Naive B cell (primary cell): ENCODE measurements at regions not wholly inside any gene's neighbourhood (a gene's known extent, or its start where the extent isn't known, plus 50 kb on each side); places are given as distances from the start of the nearest gene placed in this dataset.

ENCODE experiments used
- ATAC-seq, 2 donors: fragments of 150-1000 bp; cut with Tn5 transposase; 2 replicates each; pipeline ENCODE4 v1.10.0; 2021; ENCODE audit warnings: low read depth in 2 of 2, mild to moderate bottlenecking in 2 of 2, moderate library complexity in 2 of 2
- DNase-seq: peaks from one replicate; pipeline ENCODE4 v3.0.0; 2022
- H3K27ac Mint-ChIP-seq, 6 donors: one replicate each; pipeline ENCODE4 v1.8.0; 2020 to 2022; ENCODE audit warnings: mild to moderate bottlenecking in 6 of 6, mixed read lengths in 6 of 6, moderate library complexity in 5 of 6, inconsistent platforms in 2 of 6
- H3K27me3 Mint-ChIP-seq, 3 donors: one replicate each; pipeline ENCODE4 v1.8.0; 2021 to 2022; ENCODE audit warnings: mixed read lengths in 3 of 3, mild to moderate bottlenecking in 1 of 3
- H3K36me3 Mint-ChIP-seq, 2 donors: one replicate each; pipeline ENCODE4 v1.8.0; 2020 to 2022; ENCODE audit warnings: mixed read lengths in 2 of 2, inconsistent platforms in 1 of 2, mild to moderate bottlenecking in 1 of 2
- H3K4me1 Mint-ChIP-seq, 3 donors: one replicate each; pipeline ENCODE4 v1.8.0; 2020 to 2022; ENCODE audit warnings: mixed read lengths in 3 of 3, inconsistent platforms in 1 of 3, mild to moderate bottlenecking in 1 of 3, moderate library complexity in 1 of 3
- H3K4me3 Mint-ChIP-seq, 8 donors: one replicate each; pipeline ENCODE4 v1.8.0; 2020 to 2022; ENCODE audit warnings: mild to moderate bottlenecking in 8 of 8, mixed read lengths in 8 of 8, moderate library complexity in 8 of 8, inconsistent platforms in 2 of 8
- H3K9me3 Mint-ChIP-seq, 7 donors: one replicate each; pipeline ENCODE4 v1.8.0; 2020 to 2022; ENCODE audit warnings: mixed read lengths in 7 of 7, mild to moderate bottlenecking in 5 of 7, inconsistent platforms in 2 of 7, moderate library complexity in 1 of 7

- H3K36me3 Mint-ChIP-seq, result peaks cover 0 to 4% of the 10 kb centered on the region in 2 donors
- ATAC-seq (no peak), DNase-seq (peak; percentile 14)
- peak overlapping the region in 4 of 8 donors; percentile 83 to 97 (median 94) for H3K4me3 Mint-ChIP-seq
- peak overlapping the region in 3 of 6 donors; percentile 49 to 91 (median 79) for H3K27ac Mint-ChIP-seq
- H3K9me3 Mint-ChIP-seq, result peaks cover 0 to 4% (median 0%) of the 10 kb centered on the region in 7 donors
- H3K27me3 Mint-ChIP-seq, result peaks cover 4 to 7% (median 5%) of the 10 kb centered on the region in 3 donors
- H3K4me1 Mint-ChIP-seq, result peaks cover 13 to 47% (median 29%) of the 10 kb centered on the region in 3 donors
Measured at GRCh38 chr22:33221568-33221967, 163.4 kb upstream of the SYN3 start.

GRCh38 chr22:33220476-33221080 lies 162.4 kb upstream of the SYN3 start:
- H3K9me3 Mint-ChIP-seq, result no peaks in the 10 kb centered on the region
- peak overlapping the region in 4 of 8 donors; percentile 83 to 97 (median 94) for H3K4me3 Mint-ChIP-seq
- peaks cover 14 to 56% (median 35%) of the 10 kb centered on the region in 3 donors for H3K4me1 Mint-ChIP-seq
- peaks cover 0 to 4% of the 10 kb centered on the region in 2 donors for H3K36me3 Mint-ChIP-seq
- peak overlapping the region in 5 of 6 donors; percentile 27 to 91 (median 89) for H3K27ac Mint-ChIP-seq
- ATAC-seq (no peak), DNase-seq (no peak)
- peaks cover 4 to 10% (median 5%) of the 10 kb centered on the region in 3 donors for H3K27me3 Mint-ChIP-seq

- H3K27ac Mint-ChIP-seq, result peak overlapping the region in 4 of 6 donors; percentile 23 to 91 (median 64)
- ATAC-seq (no peak), DNase-seq (no peak)
- H3K9me3 Mint-ChIP-seq, result no peaks in the 10 kb centered on the region
- H3K4me1 Mint-ChIP-seq, result peaks cover 14 to 61% (median 31%) of the 10 kb centered on the region in 3 donors
- H3K36me3 Mint-ChIP-seq, result peaks cover 0 to 4% of the 10 kb centered on the region in 2 donors
- peak overlapping the region in 4 of 8 donors; percentile 83 to 97 (median 94) for H3K4me3 Mint-ChIP-seq
- H3K27me3 Mint-ChIP-seq, result peaks cover 4 to 10% (median 5%) of the 10 kb centered on the region in 3 donors
Measured at GRCh38 chr22:33219648-33220384, 161.6 kb upstream of the SYN3 start.

- ATAC-seq (no peak), DNase-seq (no peak)
- peaks cover 19 to 63% (median 40%) of the 10 kb centered on the region in 3 donors for H3K4me1 Mint-ChIP-seq
- H3K4me3 Mint-ChIP-seq, result peak overlapping the region in 3 of 8 donors; percentile 16 to 66 (median 38)
- H3K27ac Mint-ChIP-seq, result peak overlapping the region in 2 of 6 donors; percentile 72 to 80
- peaks cover 4 to 10% (median 5%) of the 10 kb centered on the region in 3 donors for H3K27me3 Mint-ChIP-seq
- peaks cover 7 to 13% of the 10 kb centered on the region in 2 donors for H3K36me3 Mint-ChIP-seq
- no peaks in the 10 kb centered on the region for H3K9me3 Mint-ChIP-seq
Measured at GRCh38 chr22:33213383-33214075, 155.3 kb upstream of the SYN3 start.

GRCh38 chr22:33209930-33210784 lies 152.0 kb upstream of the SYN3 start:
- Mint-ChIP-seq H3K9me3 (no peaks in the 10 kb centered on the region), H3K27ac (peak overlapping the region in 4 of 6 donors; percentile 38 to 58 (median 56)), H3K4me1 (peaks cover 15 to 41% (median 29%) of the 10 kb centered on the region in 3 donors), H3K27me3 (peaks cover 0 to 11% (median 0%) of the 10 kb centered on the region in 3 donors), H3K36me3 (peaks cover 7 to 13% of the 10 kb centered on the region in 2 donors), H3K4me3 (peak overlapping the region in 2 of 8 donors; percentile 50 to 76)
- ATAC-seq (peak; percentile 76 to 89), DNase-seq (peak; percentile 55)

- Mint-ChIP-seq H3K36me3 (no peaks in the 10 kb centered on the region), H3K27ac (peak overlapping the region in 2 of 6 donors; percentile 1 to 25), H3K9me3 (no peaks in the 10 kb centered on the region), H3K4me3 (peak overlapping the region in 2 of 8 donors; percentile 2 to 6), H3K4me1 (peaks cover 42 to 50% (median 48%) of the 10 kb centered on the region in 3 donors), H3K27me3 (peaks cover 0 to 6% (median 0%) of the 10 kb centered on the region in 3 donors)
- ATAC-seq, result peak; percentile 32 to 34
- DNase-seq, result no peak
Measured at GRCh38 chr22:33204408-33204807, 146.2 kb upstream of the SYN3 start.

- H3K4me3 Mint-ChIP-seq, result peak overlapping the region in 4 of 8 donors; percentile 42 to 67 (median 66)
- H3K27ac Mint-ChIP-seq, result peak overlapping the region in 5 of 6 donors; percentile 1 to 76 (median 27)
- peaks cover 0 to 6% (median 0%) of the 10 kb centered on the region in 3 donors for H3K27me3 Mint-ChIP-seq
- H3K36me3 Mint-ChIP-seq, result no peaks in the 10 kb centered on the region
- peaks cover 42 to 48% (median 48%) of the 10 kb centered on the region in 3 donors for H3K4me1 Mint-ChIP-seq
- no peaks in the 10 kb centered on the region for H3K9me3 Mint-ChIP-seq
- DNase-seq (no peak), ATAC-seq (peak; percentile 55 to 62)
Measured at GRCh38 chr22:33202455-33202854, 144.3 kb upstream of the SYN3 start.

- Mint-ChIP-seq H3K9me3 (no peaks in the 10 kb centered on the region), H3K4me3 (no peak overlapping the region), H3K27me3 (peaks cover 0 to 4% (median 0%) of the 10 kb centered on the region in 3 donors), H3K36me3 (no peaks in the 10 kb centered on the region), H3K4me1 (peaks cover 24 to 39% (median 34%) of the 10 kb centered on the region in 3 donors), H3K27ac (peak overlapping the region in 2 of 6 donors; percentile 26 to 49)
- DNase-seq, result no peak
- no peak for ATAC-seq
Measured at GRCh38 chr22:33194529-33195077, 136.4 kb upstream of the SYN3 start.

- Mint-ChIP-seq H3K36me3 (no peaks in the 10 kb centered on the region), H3K9me3 (peaks cover 0 to 6% (median 1%) of the 10 kb centered on the region in 7 donors), H3K27me3 (peaks cover 0 to 4% (median 3%) of the 10 kb centered on the region in 3 donors), H3K4me1 (peaks cover 25 to 42% (median 37%) of the 10 kb centered on the region in 3 donors), H3K27ac (peak overlapping the region in 5 of 6 donors; percentile 0 to 61 (median 41)), H3K4me3 (peak overlapping the region in 5 of 8 donors; percentile 17 to 74 (median 39))
- DNase-seq (peak; percentile 21), ATAC-seq (peak; percentile 53 to 58)
Measured at GRCh38 chr22:33192156-33192555, 134.0 kb upstream of the SYN3 start.

GRCh38 chr22:33188326-33188725 lies 130.1 kb upstream of the SYN3 start:
- Mint-ChIP-seq H3K36me3 (no peaks in the 10 kb centered on the region), H3K27ac (peak overlapping the region in 2 of 6 donors; percentile 27 to 57), H3K4me1 (peaks cover 26 to 39% (median 35%) of the 10 kb centered on the region in 3 donors), H3K9me3 (peaks cover 0 to 6% (median 2%) of the 10 kb centered on the region in 7 donors), H3K27me3 (peaks cover 11 to 22% (median 19%) of the 10 kb centered on the region in 3 donors), H3K4me3 (peak overlapping the region in 1 of 8 donors; percentile 14)
- no peak for DNase-seq
- ATAC-seq, result no peak

- H3K27me3 Mint-ChIP-seq, result peaks cover 11 to 35% (median 26%) of the 10 kb centered on the region in 3 donors
- peaks cover 11 to 24% (median 20%) of the 10 kb centered on the region in 3 donors for H3K4me1 Mint-ChIP-seq
- DNase-seq (no peak), ATAC-seq (no peak)
- no peak overlapping the region for H3K4me3 Mint-ChIP-seq
- H3K36me3 Mint-ChIP-seq, result no peaks in the 10 kb centered on the region
- peaks cover 0 to 6% (median 5%) of the 10 kb centered on the region in 7 donors for H3K9me3 Mint-ChIP-seq
- H3K27ac Mint-ChIP-seq, result peak overlapping the region in 1 of 6 donors; percentile 6
Measured at GRCh38 chr22:33186816-33187215, 128.6 kb upstream of the SYN3 start.

- no peak for ATAC-seq
- H3K27me3 Mint-ChIP-seq, result peaks cover 23 to 52% (median 32%) of the 10 kb centered on the region in 3 donors
- H3K36me3 Mint-ChIP-seq, result no peaks in the 10 kb centered on the region
- H3K4me3 Mint-ChIP-seq, result no peak overlapping the region
- H3K4me1 Mint-ChIP-seq, result peaks cover 0 to 4% (median 0%) of the 10 kb centered on the region in 3 donors
- H3K27ac Mint-ChIP-seq, result peak overlapping the region in 1 of 6 donors; percentile 5
- no peak for DNase-seq
- H3K9me3 Mint-ChIP-seq, result peaks cover 0 to 14% (median 8%) of the 10 kb centered on the region in 7 donors
Measured at GRCh38 chr22:33180356-33180755, 122.2 kb upstream of the SYN3 start.
